Activated T-helper 17 cell treated with anti-CD3 and anti-CD28 coated beads, Interleukin-2, amount 50 U/mL, for 72 hours (primary cell): ENCODE measurements at regions not wholly inside any gene's neighbourhood (a gene's known extent, or its start where the extent isn't known, plus 50 kb on each side); places are given as distances from the start of the nearest gene placed in this dataset.

ENCODE experiments used
- ATAC-seq: fragments of 150-1000 bp; cut with Tn5 transposase; replicated peaks from 2 replicates; pipeline ENCODE4 v1.10.0; 2021; ENCODE audit warnings: mild to moderate bottlenecking, moderate library complexity
- H3K27ac Mint-ChIP-seq: one replicate; pipeline ENCODE4 v1.8.0; 2022; ENCODE audit warnings: mixed read lengths
- H3K27me3 Mint-ChIP-seq: one replicate; pipeline ENCODE4 v1.8.0; 2022; ENCODE audit warnings: mixed read lengths
- H3K36me3 Mint-ChIP-seq: one replicate; pipeline ENCODE4 v1.8.0; 2022; ENCODE audit warnings: low read depth, mild to moderate bottlenecking, mixed read lengths
- H3K4me1 Mint-ChIP-seq: one replicate; pipeline ENCODE4 v1.8.0; 2022; ENCODE audit warnings: mixed read lengths
- H3K4me3 Mint-ChIP-seq: one replicate; pipeline ENCODE4 v1.8.0; 2022; ENCODE audit warnings: mild to moderate bottlenecking, mixed read lengths
- H3K9me3 Mint-ChIP-seq: one replicate; pipeline ENCODE4 v1.8.0; 2022; ENCODE audit warnings: mixed read lengths

GRCh38 chr3:2023959-2024358, 74.7 kb upstream of the CNTN4 start:
- Mint-ChIP-seq H3K4me3 (no peak overlapping the region), H3K4me1 (no peaks in the 10 kb centered on the region), H3K36me3 (no peaks in the 10 kb centered on the region), H3K9me3 (peaks cover 2% of the 10 kb centered on the region), H3K27me3 (peaks cover 3% of the 10 kb centered on the region), H3K27ac (no peak overlapping the region)
- no peak for ATAC-seq

DNA sequence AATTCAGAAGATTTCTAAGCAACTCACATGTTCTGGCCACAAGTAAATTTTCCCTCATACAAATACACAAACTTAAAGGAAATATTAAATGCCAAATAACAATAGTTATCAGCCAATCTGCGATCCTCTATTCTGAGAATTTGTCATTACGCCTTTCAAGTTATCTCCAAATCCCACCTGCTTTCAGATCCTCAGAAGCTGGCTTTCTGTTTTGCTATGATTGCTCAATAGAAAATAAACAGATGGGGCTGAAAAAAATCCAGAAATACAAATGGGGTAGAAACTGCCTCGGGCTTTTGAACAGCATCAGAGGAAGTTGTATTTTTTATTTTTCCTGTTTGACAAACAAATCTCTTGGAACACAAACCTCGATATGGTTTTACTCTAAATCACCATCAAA, 74.0 kb upstream of the CNTN4 start:
- Mint-ChIP-seq H3K9me3 (peaks cover 5% of the 10 kb centered on the region), H3K27ac (no peak overlapping the region), H3K27me3 (peaks cover 3% of the 10 kb centered on the region), H3K36me3 (no peaks in the 10 kb centered on the region), H3K4me1 (no peaks in the 10 kb centered on the region), H3K4me3 (no peak overlapping the region)
- ATAC-seq = no peak

GRCh38 chr3:2029559-2029958, 69.1 kb upstream of the CNTN4 start:
- H3K4me3 Mint-ChIP-seq = no peak overlapping the region
- no peak overlapping the region for H3K27ac Mint-ChIP-seq
- H3K9me3 Mint-ChIP-seq = peaks cover 10% of the 10 kb centered on the region
- H3K36me3 Mint-ChIP-seq = no peaks in the 10 kb centered on the region
- H3K27me3 Mint-ChIP-seq = no peaks in the 10 kb centered on the region
- ATAC-seq = no peak
- no peaks in the 10 kb centered on the region for H3K4me1 Mint-ChIP-seq

GRCh38 chr3:2036076-2036475, 62.6 kb upstream of the CNTN4 start:
- ATAC-seq = no peak
- Mint-ChIP-seq H3K27me3 (no peaks in the 10 kb centered on the region), H3K4me3 (no peak overlapping the region), H3K9me3 (no peaks in the 10 kb centered on the region), H3K4me1 (no peaks in the 10 kb centered on the region), H3K36me3 (no peaks in the 10 kb centered on the region), H3K27ac (no peak overlapping the region)

- H3K9me3 Mint-ChIP-seq = no peaks in the 10 kb centered on the region
- H3K4me3 Mint-ChIP-seq = no peak overlapping the region
- no peak overlapping the region for H3K27ac Mint-ChIP-seq
- H3K36me3 Mint-ChIP-seq = no peaks in the 10 kb centered on the region
- no peak for ATAC-seq
- H3K4me1 Mint-ChIP-seq = no peaks in the 10 kb centered on the region
- no peaks in the 10 kb centered on the region for H3K27me3 Mint-ChIP-seq
Observed at GRCh38 chr3:2041931-2042330, 56.7 kb upstream of the CNTN4 start.
